Gastrocnemius medialis (tissue), 4 donors: ENCODE measurements at regions not wholly inside any gene's neighbourhood (a gene's known extent, or its start where the extent isn't known, plus 50 kb on each side); places are given as distances from the start of the nearest gene placed in this dataset.

Experiments
- CTCF ChIP-seq, 5 experiments: fragments of 450-650 bp in 3 of 5; fragments of 200-600 bp in 2 of 5; sonication (generic) in 2 of 5; IDR thresholded peaks in 4 of 5; conservative IDR thresholded peaks in 1 of 5; 1 replicate in 4 of 5; 2 replicates in 1 of 5; pipeline ENCODE4 v1.5.1; 2016 to 2019; ENCODE audit warnings: antibody characterized with exemption in 5 of 5, mild to moderate bottlenecking in 3 of 5, moderate library complexity in 3 of 5
- POLR2A ChIP-seq, 2 donors: fragments of 450-650 bp; IDR thresholded peaks; one replicate each; pipeline ENCODE4 v1.6.1; 2017; ENCODE audit warnings: antibody characterized with exemption in 2 of 2, mild to moderate bottlenecking in 2 of 2, moderate library complexity in 2 of 2

GRCh38 chr14:106390947-106391346 lies 864.6 kb downstream of the TMEM121 start:
- no peak for TF ChIP-seq POLR2A (IDR thresholded peaks at IDR 0.05)
- TF ChIP-seq CTCF (IDR thresholded peaks at IDR 0.05 in 4 of 5, conservative IDR thresholded peaks at IDR 0.05 in 1 of 5), result no peak
